NB4 (cell line): ENCODE measurements at regions not wholly inside any gene's neighbourhood (a gene's known extent, or its start where the extent isn't known, plus 50 kb on each side); places are given as distances from the start of the nearest gene placed in this dataset.

Source experiments
- DNase-seq: peaks from one replicate; pipeline ENCODE4 v3.0.0; 2010; ENCODE audit warnings: low read depth
- H3K4me3 ChIP-seq: one replicate; pipeline ENCODE4 v1.5.1; 2011; ENCODE audit warnings: mild to moderate bottlenecking, low read depth, low read length, moderate library complexity
- CTCF ChIP-seq: IDR thresholded peaks from one replicate; pipeline ENCODE4 v1.5.1; 2012; ENCODE audit warnings: low read depth, low read length
- MAX ChIP-seq: IDR thresholded peaks from 2 replicates; pipeline ENCODE4 v1.6.1; 2011; ENCODE audit warnings: low read depth, low read length
- MYC ChIP-seq: IDR thresholded peaks from 2 replicates; pipeline ENCODE4 v1.6.1; 2011; ENCODE audit warnings: low read depth, low read length
- POLR2A ChIP-seq: IDR thresholded peaks from 2 replicates; pipeline ENCODE4 v1.6.1; 2011; ENCODE audit warnings: mild to moderate bottlenecking; ENCODE audit not compliant: insufficient read length; ENCODE audit errors: extremely low read depth

- DNase-seq = no peak
- no peak for TF ChIP-seq CTCF
- TF ChIP-seq MYC = no peak
- no peak for TF ChIP-seq POLR2A
- no peak for TF ChIP-seq MAX
- H3K4me3 ChIP-seq = no peak overlapping the region
Measured at GRCh38 chr15:57878573-57878972, 172.1 kb downstream of the POLR2M start.

- H3K4me3 ChIP-seq = no peak overlapping the region
- TF ChIP-seq POLR2A (no peak), MYC (no peak), CTCF (no peak), MAX (no peak)
- no peak for DNase-seq
Measured at GRCh38 chr15:57881361-57881760, 174.8 kb downstream of the POLR2M start.

- no peak for DNase-seq
- TF ChIP-seq MAX (no peak), POLR2A (no peak), MYC (no peak), CTCF (no peak)
- no peak overlapping the region for H3K4me3 ChIP-seq
Measured at GRCh38 chr15:57881972-57882371, 175.5 kb downstream of the POLR2M start.

- TF ChIP-seq POLR2A (no peak), MAX (no peak), CTCF (no peak), MYC (no peak)
- no peak for DNase-seq
- no peak overlapping the region for H3K4me3 ChIP-seq
Measured at GRCh38 chr15:57883701-57884100, 177.2 kb downstream of the POLR2M start.

- TF ChIP-seq POLR2A (no peak), CTCF (no peak), MAX (no peak), MYC (no peak)
- DNase-seq = no peak
Measured at GRCh38 chr15:57884936-57885335, 178.4 kb downstream of the POLR2M start.

GRCh38 chr15:57885435-57885834 is 178.9 kb downstream of the POLR2M start:
- DNase-seq = no peak
- no peak overlapping the region for H3K4me3 ChIP-seq
- TF ChIP-seq MYC (no peak), POLR2A (no peak), CTCF (no peak), MAX (no peak)

More at GRCh38 chr15:57884936-57885335, 178.4 kb downstream of the POLR2M start:
- H3K4me3 ChIP-seq = no peak overlapping the region
